ENCODE measurements at regions not wholly inside any gene's neighbourhood (a gene's known extent, or its start where the extent isn't known, plus 50 kb on each side); places are given as distances from the start of the nearest gene placed in this dataset.

DNA sequence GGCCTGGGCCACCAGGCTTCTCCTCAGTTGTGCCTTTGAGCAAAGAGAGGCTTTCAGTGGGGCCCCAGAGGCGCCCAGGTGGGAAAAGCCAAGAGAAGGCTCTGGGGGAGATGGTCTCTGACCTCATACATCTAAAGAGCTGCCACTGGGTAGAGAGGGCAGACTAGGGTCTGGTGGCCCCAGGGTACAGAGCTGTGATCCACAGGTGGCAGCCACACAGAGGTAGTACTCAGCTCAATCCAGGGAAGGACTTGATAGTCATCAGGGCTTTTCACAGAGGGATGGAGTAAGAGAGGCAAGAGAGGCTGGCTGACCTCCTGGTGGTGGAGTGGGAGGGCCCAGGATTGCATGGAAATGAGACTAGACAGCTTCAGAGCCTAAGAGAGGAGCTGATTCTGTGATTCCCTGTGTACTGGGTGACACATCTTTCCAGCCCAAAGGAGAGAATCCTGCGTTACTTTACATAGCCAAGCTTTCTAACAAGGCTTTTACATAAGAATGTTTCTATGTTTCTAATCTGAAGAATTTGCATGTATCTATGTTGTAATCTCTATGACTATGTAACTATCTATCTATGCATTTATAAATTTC lies 53.2 kb upstream of the PJA1 start:
- no peak for TF ChIP-seq TAF1 (IDR thresholded peaks at IDR 0.05; ENCODE audit: borderline replicate concordance, insufficient read depth, low read length)
- no peak for TF ChIP-seq POLR2AphosphoS5 (IDR thresholded peaks at IDR 0.05; ENCODE audit: low read depth, low read length)
- TF ChIP-seq SIN3A (IDR thresholded peaks at IDR 0.05; ENCODE audit: borderline replicate concordance, insufficient read depth, low read length): no peak
- TF ChIP-seq, protein P1, sequence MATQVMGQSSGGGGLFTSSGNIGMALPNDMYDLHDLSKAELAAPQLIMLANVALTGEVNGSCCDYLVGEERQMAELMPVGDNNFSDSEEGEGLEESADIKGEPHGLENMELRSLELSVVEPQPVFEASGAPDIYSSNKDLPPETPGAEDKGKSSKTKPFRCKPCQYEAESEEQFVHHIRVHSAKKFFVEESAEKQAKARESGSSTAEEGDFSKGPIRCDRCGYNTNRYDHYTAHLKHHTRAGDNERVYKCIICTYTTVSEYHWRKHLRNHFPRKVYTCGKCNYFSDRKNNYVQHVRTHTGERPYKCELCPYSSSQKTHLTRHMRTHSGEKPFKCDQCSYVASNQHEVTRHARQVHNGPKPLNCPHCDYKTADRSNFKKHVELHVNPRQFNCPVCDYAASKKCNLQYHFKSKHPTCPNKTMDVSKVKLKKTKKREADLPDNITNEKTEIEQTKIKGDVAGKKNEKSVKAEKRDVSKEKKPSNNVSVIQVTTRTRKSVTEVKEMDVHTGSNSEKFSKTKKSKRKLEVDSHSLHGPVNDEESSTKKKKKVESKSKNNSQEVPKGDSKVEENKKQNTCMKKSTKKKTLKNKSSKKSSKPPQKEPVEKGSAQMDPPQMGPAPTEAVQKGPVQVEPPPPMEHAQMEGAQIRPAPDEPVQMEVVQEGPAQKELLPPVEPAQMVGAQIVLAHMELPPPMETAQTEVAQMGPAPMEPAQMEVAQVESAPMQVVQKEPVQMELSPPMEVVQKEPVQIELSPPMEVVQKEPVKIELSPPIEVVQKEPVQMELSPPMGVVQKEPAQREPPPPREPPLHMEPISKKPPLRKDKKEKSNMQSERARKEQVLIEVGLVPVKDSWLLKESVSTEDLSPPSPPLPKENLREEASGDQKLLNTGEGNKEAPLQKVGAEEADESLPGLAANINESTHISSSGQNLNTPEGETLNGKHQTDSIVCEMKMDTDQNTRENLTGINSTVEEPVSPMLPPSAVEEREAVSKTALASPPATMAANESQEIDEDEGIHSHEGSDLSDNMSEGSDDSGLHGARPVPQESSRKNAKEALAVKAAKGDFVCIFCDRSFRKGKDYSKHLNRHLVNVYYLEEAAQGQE (IDR thresholded peaks at IDR 0.05; ENCODE audit: insufficient read depth in 1 of 2, low read depth in 2 of 2, low read length in 2 of 2): no peak
- TF ChIP-seq FOXP2 (optimal IDR thresholded peaks at IDR 0.05; ENCODE audit: borderline replicate concordance, extremely low read depth, extremely low read length, insufficient read depth): no peak

Data from PFSK-1 (cell line).